ENCODE measurements at regions not wholly inside any gene's neighbourhood (a gene's known extent, or its start where the extent isn't known, plus 50 kb on each side); places are given as distances from the start of the nearest gene placed in this dataset.

DNA sequence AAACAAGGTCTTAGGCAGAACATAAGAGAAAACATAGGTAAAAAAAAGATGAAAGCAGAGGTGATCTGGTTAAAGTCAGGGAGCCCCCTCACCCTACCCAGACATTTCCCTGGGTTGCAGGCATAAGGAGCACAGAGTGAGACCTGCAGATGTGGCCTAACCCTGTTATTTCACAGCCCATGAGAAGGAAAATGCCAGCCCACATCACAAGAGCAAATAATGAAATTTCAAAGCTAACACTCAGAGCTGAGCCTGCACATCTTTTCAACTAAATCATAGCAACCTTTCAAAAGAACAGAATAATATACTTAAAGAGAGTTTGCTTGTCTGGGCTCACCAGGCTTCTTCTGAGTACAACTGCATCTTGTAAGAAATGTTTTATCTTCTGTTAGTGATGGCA, 295.4 kb downstream of the RPAP3 start:
- no peak for TF ChIP-seq POLR2AphosphoS5 (IDR thresholded peaks at IDR 0.05; ENCODE audit: low read length)
- TF ChIP-seq SMAD1 (IDR thresholded peaks at IDR 0.05; ENCODE audit: low read depth, partially characterized antibody): no peak
- TF ChIP-seq, protein P1, sequence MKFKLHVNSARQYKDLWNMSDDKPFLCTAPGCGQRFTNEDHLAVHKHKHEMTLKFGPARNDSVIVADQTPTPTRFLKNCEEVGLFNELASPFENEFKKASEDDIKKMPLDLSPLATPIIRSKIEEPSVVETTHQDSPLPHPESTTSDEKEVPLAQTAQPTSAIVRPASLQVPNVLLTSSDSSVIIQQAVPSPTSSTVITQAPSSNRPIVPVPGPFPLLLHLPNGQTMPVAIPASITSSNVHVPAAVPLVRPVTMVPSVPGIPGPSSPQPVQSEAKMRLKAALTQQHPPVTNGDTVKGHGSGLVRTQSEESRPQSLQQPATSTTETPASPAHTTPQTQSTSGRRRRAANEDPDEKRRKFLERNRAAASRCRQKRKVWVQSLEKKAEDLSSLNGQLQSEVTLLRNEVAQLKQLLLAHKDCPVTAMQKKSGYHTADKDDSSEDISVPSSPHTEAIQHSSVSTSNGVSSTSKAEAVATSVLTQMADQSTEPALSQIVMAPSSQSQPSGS (IDR thresholded peaks at IDR 0.05; ENCODE audit: low read length): no peak
- TF ChIP-seq, protein P2, sequence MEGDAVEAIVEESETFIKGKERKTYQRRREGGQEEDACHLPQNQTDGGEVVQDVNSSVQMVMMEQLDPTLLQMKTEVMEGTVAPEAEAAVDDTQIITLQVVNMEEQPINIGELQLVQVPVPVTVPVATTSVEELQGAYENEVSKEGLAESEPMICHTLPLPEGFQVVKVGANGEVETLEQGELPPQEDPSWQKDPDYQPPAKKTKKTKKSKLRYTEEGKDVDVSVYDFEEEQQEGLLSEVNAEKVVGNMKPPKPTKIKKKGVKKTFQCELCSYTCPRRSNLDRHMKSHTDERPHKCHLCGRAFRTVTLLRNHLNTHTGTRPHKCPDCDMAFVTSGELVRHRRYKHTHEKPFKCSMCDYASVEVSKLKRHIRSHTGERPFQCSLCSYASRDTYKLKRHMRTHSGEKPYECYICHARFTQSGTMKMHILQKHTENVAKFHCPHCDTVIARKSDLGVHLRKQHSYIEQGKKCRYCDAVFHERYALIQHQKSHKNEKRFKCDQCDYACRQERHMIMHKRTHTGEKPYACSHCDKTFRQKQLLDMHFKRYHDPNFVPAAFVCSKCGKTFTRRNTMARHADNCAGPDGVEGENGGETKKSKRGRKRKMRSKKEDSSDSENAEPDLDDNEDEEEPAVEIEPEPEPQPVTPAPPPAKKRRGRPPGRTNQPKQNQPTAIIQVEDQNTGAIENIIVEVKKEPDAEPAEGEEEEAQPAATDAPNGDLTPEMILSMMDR (IDR thresholded peaks at IDR 0.05 in 2 of 3, conservative IDR thresholded peaks at IDR 0.05 in 1 of 3; ENCODE audit: control insufficient read depth in 2 of 3, extremely low read depth in 1 of 3, insufficient read depth in 1 of 3, low read depth in 3 of 3, low read length in 3 of 3): no peak
- TF ChIP-seq POU2F2 (IDR thresholded peaks at IDR 0.05; ENCODE audit: borderline replicate concordance, low read depth, low read length): no peak
- no peak for TF ChIP-seq RB1 (IDR thresholded peaks at IDR 0.05; ENCODE audit: borderline replicate concordance)
- no peak for TF ChIP-seq GABPA (IDR thresholded peaks at IDR 0.05; ENCODE audit: low read depth)

All from GM12878 (cell line).